Stimulated activated CD4-positive, alpha-beta T cell treated with anti-CD3 and anti-CD28 coated beads, Interleukin-2, amount 100 ng/mL, for 24 hours (primary cell): ENCODE measurements at regions not wholly inside any gene's neighbourhood (a gene's known extent, or its start where the extent isn't known, plus 50 kb on each side); places are given as distances from the start of the nearest gene placed in this dataset.

Experiments
- DNase-seq, 2 donors: peaks; one replicate each; pipeline ENCODE4 v3.0.0-alpha.2; 2020

GRCh38 chrX:150143721-150144440 is 205.6 kb upstream of the EOLA2 start:
- DNase-seq, result no peak

GRCh38 chrX:150146271-150146896 is 208.1 kb upstream of the EOLA2 start:
- DNase-seq, result peak in 1 of 2 donors; percentile 2

GRCh38 chrX:150148749-150149672 is 210.7 kb upstream of the EOLA2 start:
- DNase-seq, result no peak

- DNase-seq, result no peak
Observed at GRCh38 chrX:150150076-150150779, 211.9 kb upstream of the EOLA2 start.

- DNase-seq, result no peak
Observed at GRCh38 chrX:150150780-150151125, 212.4 kb upstream of the MAMLD1 start.

- no peak for DNase-seq
Observed at GRCh38 chrX:150152036-150152435, 211.1 kb upstream of the MAMLD1 start.

GRCh38 chrX:150152546-150152945 is 210.6 kb upstream of the MAMLD1 start:
- no peak for DNase-seq

- DNase-seq, result no peak
Observed at GRCh38 chrX:150155436-150156035, 207.6 kb upstream of the MAMLD1 start.

GRCh38 chrX:150156615-150157014 is 206.5 kb upstream of the MAMLD1 start:
- no peak for DNase-seq

- DNase-seq, result no peak
Observed at GRCh38 chrX:150157291-150157690, 205.8 kb upstream of the MAMLD1 start.

- no peak for DNase-seq
Observed at GRCh38 chrX:150158554-150159332, 204.4 kb upstream of the MAMLD1 start.

- DNase-seq, result no peak
Observed at GRCh38 chrX:150159537-150159936, 203.6 kb upstream of the MAMLD1 start.

- no peak for DNase-seq
Observed at GRCh38 chrX:150160656-150161055, 202.5 kb upstream of the MAMLD1 start.

- DNase-seq, result no peak
Observed at GRCh38 chrX:150161193-150161592, 201.9 kb upstream of the MAMLD1 start.

- DNase-seq, result no peak
Observed at GRCh38 chrX:150162141-150162540, 201.0 kb upstream of the MAMLD1 start.

- no peak for DNase-seq
Observed at GRCh38 chrX:150163221-150163930, 199.7 kb upstream of the MAMLD1 start.

- DNase-seq, result no peak
Observed at GRCh38 chrX:150163956-150164726, 199.0 kb upstream of the MAMLD1 start.

- DNase-seq, result no peak
Observed at GRCh38 chrX:150164971-150165600, 198.0 kb upstream of the MAMLD1 start.

- no peak for DNase-seq
Observed at GRCh38 chrX:150165776-150166610, 197.1 kb upstream of the MAMLD1 start.
